NCI-H82 treated with DMSO at 0.1 percent for 48 hours (cell line): ENCODE measurements at regions not wholly inside any gene's neighbourhood (a gene's known extent, or its start where the extent isn't known, plus 50 kb on each side); places are given as distances from the start of the nearest gene placed in this dataset.
"Not testable (repeated sequence)": the region's sequence is repeated elsewhere in the genome, so short reads cannot be mapped to it uniquely, and the experiment has no call there.

Experiments used
- DNase-seq: peaks from one replicate; lab custom pipeline; 2025; ENCODE audit not compliant: unreplicated experiment; lab: John Stamatoyannopoulos, UW

DNA sequence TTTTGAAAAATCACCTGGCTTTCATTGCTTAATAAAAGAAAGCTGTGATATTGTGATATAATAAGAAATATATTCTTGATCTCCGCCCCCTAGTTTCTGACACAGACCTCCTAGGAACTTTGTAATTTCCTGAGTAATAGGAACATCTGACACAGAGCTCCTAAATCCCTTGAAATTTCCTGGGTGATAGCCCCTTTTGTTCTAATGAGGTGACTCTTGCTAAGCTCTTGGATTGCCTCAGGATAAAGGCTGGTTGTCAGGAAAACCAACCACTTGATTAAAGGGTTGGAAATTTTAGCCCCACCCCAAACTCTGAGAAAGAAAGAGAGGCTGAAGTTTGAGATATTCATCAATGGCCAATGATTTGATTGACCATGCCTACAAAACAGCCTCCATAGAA is 326.4 kb upstream of the KIF2B start:
- DNase-seq = no peak

- no peak for DNase-seq
Observed at GRCh38 chr17:53492532-53492931, 330.2 kb upstream of the KIF2B start.

DNA sequence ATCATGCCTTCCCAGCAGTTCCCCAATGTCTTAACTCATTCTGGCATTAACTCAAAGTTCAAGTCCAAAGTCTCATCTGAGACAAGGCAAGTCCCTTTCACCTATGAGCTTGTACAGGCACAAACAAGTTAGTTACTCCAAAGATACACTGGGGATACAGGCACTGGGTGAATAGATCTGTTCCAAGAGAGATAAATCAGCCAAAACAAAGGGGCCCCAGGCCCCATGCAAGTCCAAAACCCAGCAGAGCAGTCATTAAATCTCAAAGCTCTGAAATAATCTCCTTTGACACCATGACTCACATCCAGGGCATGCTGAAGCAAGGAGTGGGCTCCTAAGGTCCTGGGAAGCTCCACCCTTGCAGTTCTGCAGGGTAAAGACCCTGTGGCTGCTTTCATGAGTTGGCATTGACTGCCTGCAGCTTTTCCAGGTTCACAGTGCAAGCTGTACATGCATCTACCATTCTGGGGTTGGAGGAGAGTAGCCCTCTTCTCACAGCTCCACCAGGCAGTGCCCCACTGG is 332.2 kb upstream of the KIF2B start:
- DNase-seq = no peak

GRCh38 chr17:53483704-53484103 is 339.0 kb upstream of the KIF2B start:
- DNase-seq = no peak

- DNase-seq = no peak
Observed at GRCh38 chr17:53475002-53475401, 347.7 kb upstream of the KIF2B start.

- no peak for DNase-seq
Observed at GRCh38 chr17:53472586-53472985, 350.1 kb upstream of the KIF2B start.

GRCh38 chr17:53471514-53471913 is 351.2 kb upstream of the KIF2B start:
- DNase-seq = no peak

GRCh38 chr17:53470626-53471025 is 352.1 kb upstream of the KIF2B start:
- no peak for DNase-seq

GRCh38 chr17:53466733-53467132 is 356.0 kb upstream of the KIF2B start:
- DNase-seq = no peak

DNA sequence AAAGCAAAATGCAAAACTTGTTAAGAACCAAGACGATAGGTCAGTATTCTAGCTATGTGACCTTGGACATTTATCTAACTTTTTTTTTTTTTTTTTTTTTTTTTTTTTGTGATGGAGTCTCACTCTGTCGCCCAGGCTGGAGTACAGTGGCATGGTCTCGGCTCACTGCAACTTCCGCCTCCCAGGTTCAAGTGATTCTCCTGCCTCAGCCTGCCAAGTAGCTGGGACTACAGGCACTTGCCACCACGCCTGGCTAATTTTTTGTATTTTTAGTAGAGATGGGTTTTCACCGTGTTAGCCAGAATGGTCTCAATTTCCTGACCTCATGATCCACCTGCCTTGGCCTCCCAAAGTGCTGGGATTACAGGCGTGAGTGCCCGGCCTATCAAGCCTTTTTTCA is 358.3 kb upstream of the KIF2B start:
- not testable (repeated sequence) for DNase-seq

DNA sequence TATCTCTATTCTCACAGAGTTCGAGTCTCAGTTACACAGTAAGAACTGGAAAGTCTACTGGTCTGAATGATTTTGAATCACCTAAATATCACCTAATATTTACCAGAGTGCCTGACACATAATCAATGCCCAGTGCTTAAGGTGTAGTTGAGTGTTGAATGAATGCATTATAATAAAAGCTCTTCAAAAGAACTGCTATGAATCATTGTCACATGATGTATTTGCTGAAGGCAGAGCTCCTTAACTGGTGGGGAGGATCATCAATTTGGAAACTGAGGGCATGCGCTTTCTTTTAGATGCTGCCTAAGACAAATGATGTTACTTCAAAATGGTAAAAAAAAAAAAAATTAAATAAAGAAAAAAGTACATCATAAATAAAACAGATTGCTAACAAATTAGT is 359.4 kb upstream of the KIF2B start:
- no peak for DNase-seq

- DNase-seq = no peak
Observed at GRCh38 chr17:53462393-53462811, 360.3 kb upstream of the KIF2B start.

GRCh38 chr17:53455943-53456342 is 366.8 kb upstream of the KIF2B start:
- not testable (repeated sequence) for DNase-seq

DNA sequence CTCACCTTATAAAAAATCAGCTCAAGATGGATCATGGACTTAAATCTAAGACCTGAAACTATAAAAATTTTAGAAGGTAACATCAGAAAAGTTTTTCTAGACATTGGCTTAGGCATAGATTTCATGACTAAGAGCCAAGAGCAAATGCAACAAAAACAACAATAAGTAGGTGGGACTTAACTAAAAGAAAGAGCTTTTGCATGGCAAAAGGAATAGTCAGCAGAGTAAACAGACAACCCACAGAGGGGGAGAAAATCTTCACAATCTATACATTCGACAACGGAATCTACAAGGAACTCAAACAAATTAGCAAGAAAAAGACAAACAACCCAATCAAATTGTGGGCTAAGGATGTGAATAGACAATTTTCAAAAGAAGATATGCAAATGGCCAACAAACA is 368.4 kb upstream of the KIF2B start:
- no peak for DNase-seq

DNA sequence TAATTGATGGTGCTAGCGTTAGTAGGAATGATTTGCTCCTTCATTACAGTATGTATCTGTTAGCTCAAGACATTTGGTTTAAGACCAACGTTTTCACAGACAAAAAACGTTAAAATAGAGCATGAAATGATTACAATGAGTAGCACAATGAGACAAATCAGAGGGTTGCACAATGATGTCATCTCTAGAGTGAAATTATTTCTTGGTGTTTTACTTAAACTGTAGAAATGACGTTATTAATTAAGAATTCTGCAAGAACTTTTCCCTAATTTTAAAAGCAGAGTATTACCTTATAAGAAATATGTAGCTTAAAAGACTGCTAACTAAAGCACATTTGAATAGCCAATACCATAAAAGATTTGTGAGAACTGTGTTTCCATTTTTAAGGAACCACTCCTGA is 373.4 kb upstream of the KIF2B start:
- no peak for DNase-seq

DNA sequence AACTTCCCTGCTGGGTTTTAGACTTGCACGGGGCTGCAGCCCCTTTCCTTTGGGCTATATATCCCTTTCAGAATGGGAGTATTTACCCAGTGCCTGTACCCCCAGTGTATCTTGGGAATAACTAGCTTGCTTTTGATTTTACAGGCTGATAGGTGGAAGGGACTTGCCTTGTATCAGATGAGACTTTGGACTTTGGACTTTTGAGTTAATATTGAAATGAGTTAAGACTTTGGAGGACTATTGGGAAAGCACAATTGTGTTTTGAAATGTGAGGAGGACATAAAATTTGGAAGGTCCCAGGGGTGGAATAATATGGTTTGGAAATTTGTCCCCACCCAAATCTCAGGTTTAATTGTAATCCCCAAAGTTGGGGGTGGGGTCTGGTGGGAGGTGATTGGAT is 393.8 kb upstream of the KIF2B start:
- DNase-seq = no peak

GRCh38 chr17:53426505-53426904 is 396.2 kb upstream of the KIF2B start:
- DNase-seq = no peak

- DNase-seq = no peak
Observed at GRCh38 chr17:53420035-53420641, 402.6 kb upstream of the KIF2B start.

DNA sequence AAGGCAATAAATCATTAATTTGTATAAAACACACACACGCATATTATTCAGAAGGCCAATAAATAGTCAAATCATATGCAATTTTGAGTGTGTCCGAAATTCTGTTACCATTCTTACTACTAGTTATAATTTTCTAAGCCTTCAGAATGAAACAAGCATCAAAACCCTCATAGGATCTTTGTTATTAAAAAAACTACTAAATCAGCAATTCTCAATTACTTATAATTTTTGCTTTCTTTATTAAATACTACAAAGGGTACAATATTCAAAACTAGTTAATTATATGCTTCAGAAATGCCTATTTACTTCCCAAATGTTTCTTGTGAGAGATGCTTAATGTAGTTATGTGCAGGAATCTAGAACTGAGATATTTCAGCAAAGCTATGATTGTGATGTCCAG is 413.1 kb upstream of the KIF2B start:
- DNase-seq = no peak

GRCh38 chr17:53406907-53407306 is 415.8 kb upstream of the KIF2B start:
- DNase-seq = no peak

GRCh38 chr17:53391197-53391596 is 431.5 kb upstream of the KIF2B start:
- DNase-seq = no peak

GRCh38 chr17:53390575-53390974 is 432.2 kb upstream of the KIF2B start:
- DNase-seq = no peak

- DNase-seq = no peak
Observed at GRCh38 chr17:53387745-53388144, 435.0 kb upstream of the KIF2B start.
